HCT116 (cell line): ENCODE measurements at regions not wholly inside any gene's neighbourhood (a gene's known extent, or its start where the extent isn't known, plus 50 kb on each side); places are given as distances from the start of the nearest gene placed in this dataset.

Source experiments
- ATAC-seq: fragments of 200-7000 bp; cut with Tn5 transposase; 2 replicates; pipeline ENCODE4 v1.9.1; 2020; ENCODE audit warnings: mild to moderate bottlenecking, moderate library complexity
- BruUV-seq: library from RNA; stranded (reverse); fragments of 400-500 nt; replicated peaks from 2 replicates; lab custom pipeline; 2021; lab: Mats Ljungman, UMichigan
- CTCF ChIA-PET: fragments of 300-600 bp; sonication (Branson Sonifier 250); formaldehyde crosslinking; loops from one replicate; lab custom pipeline; 2021; ENCODE audit warnings: antibody characterized with exemption; lab: Charles Lee
- POLR2A ChIA-PET: fragments of 300-600, 350-600 bp; sonication (Branson Sonifier 250); formaldehyde crosslinking; loops from one replicate; lab custom pipeline; 2021; ENCODE audit warnings: antibody characterized with exemption; lab: Charles Lee
- RAD21 ChIA-PET, 2 experiments: fragments of 300-600 bp; sonication (Branson Sonifier 250); formaldehyde crosslinking; loops; one replicate each; lab custom pipeline; 2023; ENCODE audit warnings: low total read pairs in 2 of 2; ENCODE audit not compliant: uncharacterized antibody in 2 of 2, unreplicated experiment in 2 of 2, low non-redundant PET in 1 of 2; lab: Charles Lee
- DNase-seq: peaks from one replicate; pipeline ENCODE4 v3.0.0-alpha.2; 2010; ENCODE audit warnings: low read depth, low spot score
- H2AFZ ChIP-seq: fragments of 200-600 bp; shearing (Covaris generic), sonication (generic); 2 replicates; pipeline ENCODE4 v1.6.1; 2017; ENCODE audit warnings: low read depth, mixed run types, mixed read lengths, antibody characterized with exemption, low read length; ENCODE audit not compliant: poor library complexity, severe bottlenecking
- H3K27ac ChIP-seq: 2 replicates; pipeline ENCODE4 v1.5.1; 2012; ENCODE audit warnings: low read depth, low read length
- H3K27me3 ChIP-seq: fragments of 200-600 bp; sonication (generic); 2 replicates; pipeline ENCODE4 v1.6.1; 2016; ENCODE audit warnings: mixed run types, low read length, mixed read lengths; ENCODE audit not compliant: insufficient read depth
- H3K36me3 ChIP-seq, 2 experiments: fragments of 200-500 bp in 1 of 2; fragments of 200-600 bp in 1 of 2; sonication (Bioruptor generic) in 1 of 2; sonication (generic) in 1 of 2; 2 replicates each; pipeline versions ENCODE4 v1.5.1 to v1.6.1; 2014 to 2016; ENCODE audit warnings: low read length in 2 of 2, inconsistent platforms in 1 of 2, mixed read lengths in 1 of 2, mixed run types in 1 of 2; ENCODE audit not compliant: insufficient read depth in 2 of 2, control insufficient read depth in 1 of 2
- H3K4me1 ChIP-seq, 2 experiments: fragments of 200-600 bp in 1 of 2; sonication (generic) in 1 of 2; 2 replicates each; pipeline versions ENCODE4 v1.5.1 to v1.6.1; 2012 to 2017; ENCODE audit warnings: low read length in 2 of 2, inconsistent platforms in 1 of 2, mild to moderate bottlenecking in 1 of 2, mixed read lengths in 1 of 2, mixed run types in 1 of 2, moderate library complexity in 1 of 2; ENCODE audit not compliant: insufficient read depth in 2 of 2, control insufficient read depth in 1 of 2
- H3K4me2 ChIP-seq: fragments of 200-600 bp; sonication (generic); 2 replicates; pipeline ENCODE4 v1.6.1; 2017; ENCODE audit warnings: mixed run types, low read length, mixed read lengths
- H3K4me3 ChIP-seq, 2 experiments: fragments of 200-600 bp in 1 of 2; sonication (generic) in 1 of 2; replicated peaks in 1 of 2; 2 replicates each; pipeline ENCODE4 v1.5.1; 2011 to 2016; ENCODE audit warnings: low read length in 2 of 2, control low read depth in 1 of 2, low read depth in 1 of 2, mild to moderate bottlenecking in 1 of 2, mixed read lengths in 1 of 2, mixed run types in 1 of 2
- H3K79me2 ChIP-seq: fragments of 200-600 bp; sonication (generic); 2 replicates; pipeline ENCODE4 v1.6.1; 2017; ENCODE audit warnings: mild to moderate bottlenecking, mixed run types, low read length, moderate library complexity, mixed read lengths; ENCODE audit not compliant: insufficient read depth
- H3K9ac ChIP-seq: fragments of 200-600 bp; sonication (generic); 2 replicates; pipeline ENCODE4 v1.6.1; 2016; ENCODE audit warnings: low read length, mixed read lengths
- H3K9me2 ChIP-seq: fragments of 200-600 bp; sonication (generic), shearing (Covaris generic); 2 replicates; pipeline ENCODE4 v1.6.1; 2017; ENCODE audit warnings: mixed run types, mild to moderate bottlenecking, moderate library complexity; ENCODE audit not compliant: insufficient read depth
- H3K9me3 ChIP-seq, 2 experiments: fragments of 200-500 bp in 1 of 2; fragments of 200-600 bp in 1 of 2; sonication (Bioruptor generic) in 1 of 2; sonication (generic) in 1 of 2; 2 replicates each; pipeline ENCODE4 v1.6.1; 2014 to 2017; ENCODE audit warnings: low read length in 2 of 2, mixed read lengths in 2 of 2, inconsistent platforms in 1 of 2, low read depth in 1 of 2, mild to moderate bottlenecking in 1 of 2, mixed run types in 1 of 2, moderate library complexity in 1 of 2; ENCODE audit not compliant: control insufficient read depth in 1 of 2, insufficient read depth in 1 of 2
- H4K20me1 ChIP-seq: fragments of 200-600 bp; sonication (generic), shearing (Covaris generic); 2 replicates; pipeline ENCODE4 v1.6.1; 2017; ENCODE audit warnings: mixed run types, mild to moderate bottlenecking, moderate library complexity; ENCODE audit not compliant: insufficient read depth
- CEBPB ChIP-seq: IDR thresholded peaks from 2 replicates; pipeline ENCODE4 v1.6.1; 2012; ENCODE audit warnings: low read depth
- EGR1 ChIP-seq: IDR thresholded peaks from 2 replicates; pipeline ENCODE4 v1.6.1; 2012; ENCODE audit warnings: low read depth
- ELF1 ChIP-seq: IDR thresholded peaks from 2 replicates; pipeline ENCODE4 v1.6.1; 2012; ENCODE audit warnings: low read depth, borderline replicate concordance
- EZH2 ChIP-seq: fragments of 200-600 bp; sonication (generic); IDR thresholded peaks from 2 replicates; pipeline ENCODE4 v1.6.1; 2017; ENCODE audit warnings: antibody characterized with exemption, mixed run types
- EZH2phosphoT487 ChIP-seq: fragments of 200-600 bp; IDR thresholded peaks from 2 replicates; pipeline ENCODE4 v1.6.1; 2018; ENCODE audit warnings: antibody characterized with exemption, borderline replicate concordance
- FOSL1 ChIP-seq: IDR thresholded peaks from 2 replicates; pipeline ENCODE4 v1.6.1; 2012; ENCODE audit warnings: low read depth
- JUND ChIP-seq: IDR thresholded peaks from 2 replicates; pipeline ENCODE4 v1.6.1; 2012
- MAX ChIP-seq: IDR thresholded peaks from 2 replicates; pipeline ENCODE4 v1.6.1; 2012
- POLR2A ChIP-seq: IDR thresholded peaks from 2 replicates; pipeline ENCODE4 v1.7.0; 2011; ENCODE audit warnings: borderline replicate concordance; ENCODE audit not compliant: insufficient read depth, insufficient read length; ENCODE audit errors: extremely low read depth
- POLR2AphosphoS5 ChIP-seq: IDR thresholded peaks from 2 replicates; pipeline ENCODE4 v1.6.1; 2011; ENCODE audit warnings: mild to moderate bottlenecking, low read depth, low read length, moderate library complexity
- RAD21 ChIP-seq: IDR thresholded peaks from 2 replicates; pipeline ENCODE4 v1.6.1; 2012; ENCODE audit warnings: low read depth, mild to moderate bottlenecking
- SIN3A ChIP-seq: IDR thresholded peaks from 2 replicates; pipeline ENCODE4 v1.6.1; 2012; ENCODE audit warnings: low read depth
- TCF7L2 ChIP-seq: IDR thresholded peaks from 2 replicates; pipeline ENCODE4 v1.7.0; 2011; ENCODE audit warnings: borderline replicate concordance, inconsistent platforms; ENCODE audit not compliant: insufficient read depth, insufficient read length; ENCODE audit errors: extremely low read depth
- ZNF274 ChIP-seq: fragments of 200-500 bp; sonication (Bioruptor generic); IDR thresholded peaks from 2 replicates; pipeline ENCODE4 v1.6.1; 2014; ENCODE audit warnings: mild to moderate bottlenecking, low read depth, low read length, inconsistent platforms
- intact Hi-C: fragments of 100-400 bp; cut with micrococcal nuclease; formaldehyde crosslinking; loops from 2 replicates; pipeline ENCODE4 v1.10.0; 2022
- TF ChIP-seq, protein P1 (sequence below): IDR thresholded peaks from 2 replicates; pipeline ENCODE4 v1.6.1; 2012; ENCODE audit warnings: low read depth
- TF ChIP-seq, protein P2 (sequence below): IDR thresholded peaks from 2 replicates; pipeline ENCODE4 v1.6.1; 2012
- TF ChIP-seq, protein P3 (sequence below): IDR thresholded peaks from 2 replicates; pipeline ENCODE4 v1.6.1; 2011; ENCODE audit warnings: mild to moderate bottlenecking, low read length, moderate library complexity; ENCODE audit not compliant: insufficient replicate concordance; ENCODE audit errors: extremely low read depth

DNA sequence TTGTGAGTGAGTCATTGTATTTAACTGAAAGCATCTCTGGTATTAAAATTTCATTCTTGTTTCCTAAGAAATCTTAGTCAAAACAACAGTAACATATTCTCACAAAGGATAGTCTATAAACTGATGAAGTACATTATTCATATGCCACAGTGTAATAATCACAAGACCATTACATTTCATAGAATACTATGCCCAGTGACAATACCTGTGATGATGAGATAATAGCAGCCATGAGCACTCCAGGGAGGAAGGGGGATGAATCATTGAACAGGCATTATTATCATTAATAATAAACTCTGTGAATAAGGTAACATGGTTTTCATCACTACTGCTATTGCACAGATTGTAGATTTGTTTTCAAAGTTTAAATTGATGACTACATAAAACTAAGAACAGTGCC lies 667.9 kb downstream of the EPM2A start:
- CTCF ChIA-PET = no interaction called here
- Histone ChIP-seq H2AFZ (no peak overlapping the region), H3K9ac (no peak overlapping the region), H3K79me2 (no peaks in the 10 kb centered on the region), H3K36me3 (no peaks in the 10 kb centered on the region), H3K9me2 (no peaks in the 10 kb centered on the region), H3K4me1 (no peaks in the 10 kb centered on the region), H4K20me1 (no peaks in the 10 kb centered on the region), H3K9me3 (no peaks in the 10 kb centered on the region), H3K4me2 (no peak overlapping the region), H3K27me3 (no peaks in the 10 kb centered on the region), H3K27ac (no peak overlapping the region), H3K4me3 (no peak overlapping the region)
- intact Hi-C loops = no loop called here
- no peak for TF ChIP-seq EZH2phosphoT487
- TF ChIP-seq ELF1 = no peak
- TF ChIP-seq RAD21 = no peak
- TF ChIP-seq FOSL1 = no peak
- TF ChIP-seq, protein P1, sequence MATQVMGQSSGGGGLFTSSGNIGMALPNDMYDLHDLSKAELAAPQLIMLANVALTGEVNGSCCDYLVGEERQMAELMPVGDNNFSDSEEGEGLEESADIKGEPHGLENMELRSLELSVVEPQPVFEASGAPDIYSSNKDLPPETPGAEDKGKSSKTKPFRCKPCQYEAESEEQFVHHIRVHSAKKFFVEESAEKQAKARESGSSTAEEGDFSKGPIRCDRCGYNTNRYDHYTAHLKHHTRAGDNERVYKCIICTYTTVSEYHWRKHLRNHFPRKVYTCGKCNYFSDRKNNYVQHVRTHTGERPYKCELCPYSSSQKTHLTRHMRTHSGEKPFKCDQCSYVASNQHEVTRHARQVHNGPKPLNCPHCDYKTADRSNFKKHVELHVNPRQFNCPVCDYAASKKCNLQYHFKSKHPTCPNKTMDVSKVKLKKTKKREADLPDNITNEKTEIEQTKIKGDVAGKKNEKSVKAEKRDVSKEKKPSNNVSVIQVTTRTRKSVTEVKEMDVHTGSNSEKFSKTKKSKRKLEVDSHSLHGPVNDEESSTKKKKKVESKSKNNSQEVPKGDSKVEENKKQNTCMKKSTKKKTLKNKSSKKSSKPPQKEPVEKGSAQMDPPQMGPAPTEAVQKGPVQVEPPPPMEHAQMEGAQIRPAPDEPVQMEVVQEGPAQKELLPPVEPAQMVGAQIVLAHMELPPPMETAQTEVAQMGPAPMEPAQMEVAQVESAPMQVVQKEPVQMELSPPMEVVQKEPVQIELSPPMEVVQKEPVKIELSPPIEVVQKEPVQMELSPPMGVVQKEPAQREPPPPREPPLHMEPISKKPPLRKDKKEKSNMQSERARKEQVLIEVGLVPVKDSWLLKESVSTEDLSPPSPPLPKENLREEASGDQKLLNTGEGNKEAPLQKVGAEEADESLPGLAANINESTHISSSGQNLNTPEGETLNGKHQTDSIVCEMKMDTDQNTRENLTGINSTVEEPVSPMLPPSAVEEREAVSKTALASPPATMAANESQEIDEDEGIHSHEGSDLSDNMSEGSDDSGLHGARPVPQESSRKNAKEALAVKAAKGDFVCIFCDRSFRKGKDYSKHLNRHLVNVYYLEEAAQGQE = no peak
- no peak for TF ChIP-seq ZNF274
- TF ChIP-seq POLR2AphosphoS5 = no peak
- no peak for TF ChIP-seq CEBPB
- no peak for TF ChIP-seq MAX
- no peak for TF ChIP-seq POLR2A
- TF ChIP-seq SIN3A = no peak
- TF ChIP-seq EGR1 = no peak
- TF ChIP-seq, protein P2, sequence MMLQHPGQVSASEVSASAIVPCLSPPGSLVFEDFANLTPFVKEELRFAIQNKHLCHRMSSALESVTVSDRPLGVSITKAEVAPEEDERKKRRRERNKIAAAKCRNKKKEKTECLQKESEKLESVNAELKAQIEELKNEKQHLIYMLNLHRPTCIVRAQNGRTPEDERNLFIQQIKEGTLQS = no peak
- no peak for TF ChIP-seq TCF7L2
- TF ChIP-seq JUND = no peak
- TF ChIP-seq, protein P3, sequence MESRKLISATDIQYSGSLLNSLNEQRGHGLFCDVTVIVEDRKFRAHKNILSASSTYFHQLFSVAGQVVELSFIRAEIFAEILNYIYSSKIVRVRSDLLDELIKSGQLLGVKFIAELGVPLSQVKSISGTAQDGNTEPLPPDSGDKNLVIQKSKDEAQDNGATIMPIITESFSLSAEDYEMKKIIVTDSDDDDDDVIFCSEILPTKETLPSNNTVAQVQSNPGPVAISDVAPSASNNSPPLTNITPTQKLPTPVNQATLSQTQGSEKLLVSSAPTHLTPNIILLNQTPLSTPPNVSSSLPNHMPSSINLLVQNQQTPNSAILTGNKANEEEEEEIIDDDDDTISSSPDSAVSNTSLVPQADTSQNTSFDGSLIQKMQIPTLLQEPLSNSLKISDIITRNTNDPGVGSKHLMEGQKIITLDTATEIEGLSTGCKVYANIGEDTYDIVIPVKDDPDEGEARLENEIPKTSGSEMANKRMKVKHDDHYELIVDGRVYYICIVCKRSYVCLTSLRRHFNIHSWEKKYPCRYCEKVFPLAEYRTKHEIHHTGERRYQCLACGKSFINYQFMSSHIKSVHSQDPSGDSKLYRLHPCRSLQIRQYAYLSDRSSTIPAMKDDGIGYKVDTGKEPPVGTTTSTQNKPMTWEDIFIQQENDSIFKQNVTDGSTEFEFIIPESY = no peak
- TF ChIP-seq EZH2 = no peak
- POLR2A ChIA-PET = no interaction called here
- ATAC-seq (no peak), DNase-seq (no peak)
- RAD21 ChIA-PET = no interaction called here
- no TSS peak for BruUV-seq
